Calu3 (cell line): ENCODE measurements at regions not wholly inside any gene's neighbourhood (a gene's known extent, or its start where the extent isn't known, plus 50 kb on each side); places are given as distances from the start of the nearest gene placed in this dataset.
A peak's percentile ranks its signal among the peaks of the same experiment; 100 is the strongest.

Experiments used
- BruUV-seq: library from RNA; stranded (reverse); fragments of 400-500 nt; replicated peaks from 2 replicates; lab custom pipeline; 2021; lab: Mats Ljungman, UMichigan
- CTCF ChIA-PET: fragments of 300-600 bp; sonication (Branson Sonifier 250); formaldehyde crosslinking; loops from one replicate; lab custom pipeline; 2022; ENCODE audit warnings: antibody characterized with exemption; lab: Charles Lee
- DNase-seq: peaks from one replicate; pipeline ENCODE4 v3.0.0; 2022
- H3K27ac Mint-ChIP-seq: one replicate; pipeline ENCODE4 v1.8.0; 2022; ENCODE audit warnings: mixed read lengths; ENCODE audit not compliant: unreplicated experiment
- H3K27me3 Mint-ChIP-seq: one replicate; pipeline ENCODE4 v1.8.0; 2022; ENCODE audit warnings: mixed read lengths; ENCODE audit not compliant: unreplicated experiment
- H3K36me3 Mint-ChIP-seq: one replicate; pipeline ENCODE4 v1.8.0; 2022; ENCODE audit warnings: mild to moderate bottlenecking, moderate library complexity, mixed read lengths; ENCODE audit not compliant: insufficient read depth, unreplicated experiment
- H3K4me1 Mint-ChIP-seq: one replicate; pipeline ENCODE4 v1.8.0; 2022; ENCODE audit warnings: mild to moderate bottlenecking, low read depth, mixed read lengths; ENCODE audit not compliant: unreplicated experiment
- H3K4me3 Mint-ChIP-seq: one replicate; pipeline ENCODE4 v1.8.0; 2022; ENCODE audit warnings: mild to moderate bottlenecking, low read depth, moderate library complexity, mixed read lengths; ENCODE audit not compliant: unreplicated experiment
- H3K9me3 Mint-ChIP-seq: one replicate; pipeline ENCODE4 v1.8.0; 2022; ENCODE audit warnings: low read depth, mixed read lengths; ENCODE audit not compliant: unreplicated experiment
- CTCF ChIP-seq: fragments of 200-600 bp; IDR thresholded peaks from one replicate; pipeline ENCODE4 v1.8.0; 2022; ENCODE audit warnings: antibody characterized with exemption; ENCODE audit not compliant: unreplicated experiment
- intact Hi-C: fragments of 100-400 bp; cut with micrococcal nuclease; formaldehyde crosslinking; loops from one replicate; pipeline ENCODE4 v1.10.0; 2022; ENCODE audit not compliant: unreplicated experiment

- Mint-ChIP-seq H3K36me3 (peaks cover 19% of the 10 kb centered on the region), H3K27me3 (no peaks in the 10 kb centered on the region), H3K4me3 (no peak overlapping the region), H3K9me3 (no peaks in the 10 kb centered on the region), H3K27ac (peak overlapping the region; percentile 34), H3K4me1 (peaks cover 7% of the 10 kb centered on the region)
- intact Hi-C loops, result no loop called here
- BruUV-seq, result no TSS peak
- CTCF ChIA-PET, result interaction anchor here (1.1 to 1.4 kb wide), 2 partner anchors 117 to 258 kb away, joined by 3 read pairs; no protein-coding TSS in a partner anchor
- no peak for DNase-seq
- TF ChIP-seq CTCF, result no peak
Observed at GRCh38 chr10:29740981-29741545, 106.3 kb upstream of the SVIL start.

GRCh38 chr10:29738341-29738740 lies 103.6 kb upstream of the SVIL start:
- DNase-seq, result no peak
- no peak for TF ChIP-seq CTCF
- Mint-ChIP-seq H3K4me1 (peaks cover 15% of the 10 kb centered on the region), H3K36me3 (peaks cover 45% of the 10 kb centered on the region), H3K27me3 (no peaks in the 10 kb centered on the region), H3K27ac (no peak overlapping the region), H3K4me3 (no peak overlapping the region), H3K9me3 (no peaks in the 10 kb centered on the region)
- intact Hi-C loops, result loop anchor here (5.0 to 10.0 kb wide), 3 partner anchors 204 to 264 kb away; no protein-coding TSS in a partner anchor
- CTCF ChIA-PET, result interaction anchor here (0.6 to 0.7 kb wide), 2 partner anchors 261 to 1291 kb away, joined by 3 to 5 read pairs; no protein-coding TSS in a partner anchor
- no TSS peak for BruUV-seq

GRCh38 chr10:29737074-29737593 lies 102.4 kb upstream of the SVIL start:
- CTCF ChIA-PET, result interaction anchor here (1.2 to 1.8 kb wide), 2 partner anchors 67 to 210 kb away, joined by 4 read pairs; no protein-coding TSS in a partner anchor
- Mint-ChIP-seq H3K36me3 (peaks cover 52% of the 10 kb centered on the region), H3K9me3 (no peaks in the 10 kb centered on the region), H3K4me1 (peaks cover 26% of the 10 kb centered on the region), H3K27ac (peak overlapping the region; percentile 39), H3K27me3 (no peaks in the 10 kb centered on the region), H3K4me3 (peak overlapping the region; percentile 89)
- no TSS peak for BruUV-seq
- DNase-seq, result no peak
- TF ChIP-seq CTCF, result no peak
- intact Hi-C loops, result loop anchor here (5.0 to 10.0 kb wide), 3 partner anchors 202 to 265 kb away; no protein-coding TSS in a partner anchor

- DNase-seq, result peak; percentile 83
- TF ChIP-seq CTCF, result no peak
- Mint-ChIP-seq H3K4me1 (peaks cover 32% of the 10 kb centered on the region), H3K9me3 (no peaks in the 10 kb centered on the region), H3K27ac (peak overlapping the region; percentile 82), H3K4me3 (peak overlapping the region; percentile 89), H3K36me3 (peaks cover 52% of the 10 kb centered on the region), H3K27me3 (no peaks in the 10 kb centered on the region)
- intact Hi-C loops, result loop anchor here (1.0 to 10.0 kb wide), 4 partner anchors 122 to 266 kb away; no protein-coding TSS in a partner anchor
- TSS peak; percentile 52 for BruUV-seq
- CTCF ChIA-PET, result interaction anchor here (0.8 to 1.8 kb wide), 5 partner anchors 67 to 266 kb away, joined by 3 to 6 read pairs (median 4); no protein-coding TSS in a partner anchor
Observed at GRCh38 chr10:29736366-29737073, 101.7 kb upstream of the SVIL start.
